Osteocyte (in vitro differentiated cells): ENCODE measurements at regions not wholly inside any gene's neighbourhood (a gene's known extent, or its start where the extent isn't known, plus 50 kb on each side); places are given as distances from the start of the nearest gene placed in this dataset.
A peak's percentile ranks its signal among the peaks of the same experiment; 100 is the strongest.

Source experiments
- DNase-seq: peaks from one replicate; pipeline ENCODE4 v3.0.0; 2021; ENCODE audit warnings: mixed read lengths; ENCODE audit not compliant: unreplicated experiment; ENCODE audit errors: extremely low spot score
- H3K27ac Mint-ChIP-seq: one replicate; pipeline ENCODE4 v1.8.0; 2021; ENCODE audit warnings: mild to moderate bottlenecking, mixed read lengths; ENCODE audit not compliant: unreplicated experiment
- H3K27me3 Mint-ChIP-seq: one replicate; pipeline ENCODE4 v1.8.0; 2021; ENCODE audit warnings: mixed read lengths; ENCODE audit not compliant: unreplicated experiment
- H3K36me3 Mint-ChIP-seq: one replicate; pipeline ENCODE4 v1.8.0; 2021; ENCODE audit warnings: mixed read lengths; ENCODE audit not compliant: unreplicated experiment
- H3K4me1 Mint-ChIP-seq: one replicate; pipeline ENCODE4 v1.8.0; 2021; ENCODE audit warnings: mixed read lengths; ENCODE audit not compliant: unreplicated experiment
- H3K4me3 Mint-ChIP-seq: one replicate; pipeline ENCODE4 v1.8.0; 2021; ENCODE audit warnings: mild to moderate bottlenecking, moderate library complexity, mixed read lengths; ENCODE audit not compliant: unreplicated experiment
- H3K9me3 Mint-ChIP-seq: one replicate; pipeline ENCODE4 v1.8.0; 2021; ENCODE audit warnings: mixed read lengths; ENCODE audit not compliant: unreplicated experiment
- CTCF ChIP-seq: fragments of 200-600 bp; sonication (generic); IDR thresholded peaks from 2 replicates; pipeline ENCODE4 v1.5.0; 2021; ENCODE audit warnings: antibody characterized with exemption, mild to moderate bottlenecking, moderate library complexity

DNA sequence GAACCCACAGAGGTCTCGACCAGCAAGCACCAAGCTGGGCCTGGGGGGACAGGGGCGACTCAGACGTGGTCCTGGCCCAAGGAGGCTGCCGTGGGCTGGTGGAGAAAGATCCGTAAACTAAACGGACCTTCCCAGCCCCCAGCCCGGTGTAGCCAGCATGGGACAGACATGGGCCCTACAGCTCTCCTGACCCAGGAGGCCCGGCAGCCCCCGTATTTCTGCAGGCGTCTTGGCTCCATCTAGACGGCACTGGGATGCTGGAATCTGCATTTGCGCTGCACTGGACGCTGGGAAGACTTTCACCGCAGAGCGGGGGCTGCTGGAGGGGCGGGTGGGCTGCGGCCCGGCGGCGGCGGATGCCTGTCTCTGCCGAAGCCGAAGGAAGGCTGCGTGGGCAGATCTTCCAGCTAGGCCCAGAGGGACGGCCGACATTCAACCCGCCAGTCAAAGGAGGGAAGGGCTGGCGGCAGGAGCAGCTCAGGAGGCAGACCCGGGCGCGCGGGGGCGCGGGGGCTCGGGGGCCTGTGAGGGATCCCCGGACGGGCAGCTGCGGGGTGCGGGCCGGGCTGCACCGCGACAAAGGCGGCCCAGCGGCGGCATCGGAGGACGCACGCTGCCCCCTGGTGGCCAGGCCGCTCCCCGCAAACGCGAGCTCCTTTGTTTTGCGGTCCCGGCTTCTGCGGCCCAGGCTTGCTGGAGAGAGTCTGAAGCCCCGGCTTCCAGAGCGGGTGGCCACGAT, 266.2 kb downstream of the NSG2 start:
- H3K27me3 Mint-ChIP-seq = peaks cover 15% of the 10 kb centered on the region
- peak; percentile 93 for DNase-seq
- peak overlapping the region; percentile 53 for H3K4me3 Mint-ChIP-seq

DNA sequence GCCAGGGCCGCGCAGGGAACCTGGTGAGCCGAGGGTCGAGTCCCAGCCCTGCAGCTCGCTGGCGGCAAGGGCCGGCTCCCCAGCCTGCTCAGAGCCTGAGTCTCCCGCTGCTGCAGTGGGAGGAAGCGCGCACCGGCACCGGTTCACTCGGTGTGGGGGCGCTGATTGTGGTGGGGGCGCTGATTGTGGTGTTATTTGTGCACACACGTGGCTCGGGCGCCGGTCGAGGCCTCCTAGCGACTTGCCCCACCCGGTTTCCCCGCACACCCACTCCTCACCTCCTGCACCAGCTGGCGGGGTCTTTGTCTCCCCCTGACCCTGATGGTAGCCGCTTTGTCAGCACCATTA, 266.7 kb downstream of the NSG2 start:
- Mint-ChIP-seq H3K36me3 (no peaks in the 10 kb centered on the region), H3K4me1 (peaks cover 8% of the 10 kb centered on the region), H3K9me3 (no peaks in the 10 kb centered on the region), H3K27me3 (peaks cover 15% of the 10 kb centered on the region), H3K4me3 (no peak overlapping the region), H3K27ac (no peak overlapping the region)
- DNase-seq = no peak
- TF ChIP-seq CTCF = no peak

More for the DNA sequence above, 266.2 kb downstream of the NSG2 start:
- TF ChIP-seq CTCF = peak; percentile 98
- Mint-ChIP-seq H3K4me1 (peaks cover 6% of the 10 kb centered on the region), H3K36me3 (no peaks in the 10 kb centered on the region), H3K9me3 (no peaks in the 10 kb centered on the region), H3K27ac (no peak overlapping the region)

GRCh38 chr5:174312641-174313040, 267.1 kb downstream of the NSG2 start:
- H3K27me3 Mint-ChIP-seq = peaks cover 18% of the 10 kb centered on the region
- H3K9me3 Mint-ChIP-seq = no peaks in the 10 kb centered on the region
- no peak overlapping the region for H3K27ac Mint-ChIP-seq
- no peaks in the 10 kb centered on the region for H3K36me3 Mint-ChIP-seq
- H3K4me1 Mint-ChIP-seq = peaks cover 12% of the 10 kb centered on the region
- no peak for TF ChIP-seq CTCF
- peak overlapping the region; percentile 44 for H3K4me3 Mint-ChIP-seq
- DNase-seq = no peak

DNA sequence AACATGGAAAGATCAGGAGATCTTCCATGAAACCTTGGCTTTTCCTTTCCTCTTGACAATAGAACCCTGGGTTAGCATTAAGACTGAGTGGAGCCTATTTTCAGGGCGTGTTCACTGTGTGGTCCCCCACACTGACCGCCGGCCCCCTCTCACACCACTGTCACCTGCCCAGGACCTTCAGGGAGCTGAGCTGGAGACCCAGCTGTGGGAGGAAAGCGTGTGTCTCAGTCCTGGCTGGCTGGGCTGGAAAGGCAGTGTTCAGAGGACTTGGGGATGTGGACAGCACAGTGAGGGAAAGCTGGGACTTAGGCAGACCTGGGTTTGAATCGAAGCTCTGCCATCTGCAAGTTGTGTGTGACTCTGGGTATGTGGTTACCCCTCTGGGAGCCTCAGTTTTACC, 268.1 kb downstream of the NSG2 start:
- no peak overlapping the region for H3K4me3 Mint-ChIP-seq
- H3K9me3 Mint-ChIP-seq = no peaks in the 10 kb centered on the region
- peaks cover 12% of the 10 kb centered on the region for H3K4me1 Mint-ChIP-seq
- no peaks in the 10 kb centered on the region for H3K36me3 Mint-ChIP-seq
- no peak for DNase-seq
- no peak for TF ChIP-seq CTCF
- H3K27me3 Mint-ChIP-seq = peaks cover 21% of the 10 kb centered on the region
- H3K27ac Mint-ChIP-seq = no peak overlapping the region

DNA sequence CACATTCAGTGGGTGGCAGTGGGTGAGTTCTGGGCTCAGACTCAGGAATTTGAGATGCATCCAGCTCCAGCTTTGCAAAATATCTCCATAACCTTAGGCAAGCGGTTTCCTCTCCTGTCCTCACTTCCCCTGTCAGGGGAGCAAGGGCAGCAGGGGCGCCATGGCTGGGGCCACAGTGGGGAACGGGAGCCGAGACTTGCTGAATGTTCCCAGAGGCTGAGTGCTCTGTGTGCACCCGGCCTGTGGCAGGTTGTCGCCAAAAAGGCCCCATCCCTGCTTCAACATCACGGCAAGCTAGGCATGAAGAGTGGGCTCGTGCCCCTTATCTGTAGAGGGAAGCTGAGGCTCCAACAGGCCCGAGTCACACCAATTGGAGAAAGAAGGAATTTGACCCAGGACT, 268.8 kb downstream of the NSG2 start:
- no peak overlapping the region for H3K27ac Mint-ChIP-seq
- H3K4me3 Mint-ChIP-seq = no peak overlapping the region
- peaks cover 24% of the 10 kb centered on the region for H3K27me3 Mint-ChIP-seq
- peaks cover 12% of the 10 kb centered on the region for H3K4me1 Mint-ChIP-seq
- no peaks in the 10 kb centered on the region for H3K36me3 Mint-ChIP-seq
- DNase-seq = no peak
- no peak for TF ChIP-seq CTCF
- H3K9me3 Mint-ChIP-seq = no peaks in the 10 kb centered on the region
